ENCODE measurements at regions not wholly inside any gene's neighbourhood (a gene's known extent, or its start where the extent isn't known, plus 50 kb on each side); places are given as distances from the start of the nearest gene placed in this dataset.

GRCh38 chr1:185368313-185368855, 51.3 kb upstream of the IVNS1ABP start:
- intact Hi-C loops (cut with micrococcal nuclease; ENCODE audit: unreplicated experiment) = no loop called here

GRCh38 chr1:185367218-185367617, 50.2 kb upstream of the IVNS1ABP start:
- Histone ChIP-seq H3K4me1 (ENCODE audit: insufficient read depth, low read length) (no peaks in the 10 kb centered on the region), H3K4me2 (ENCODE audit: low read depth, low read length) (no peak overlapping the region), H3K4me3 (replicated peaks in 1 of 3; ENCODE audit: insufficient read depth in 1 of 3, low read depth in 2 of 3, low read length in 3 of 3) (no peak overlapping the region), H3K9me3 (ENCODE audit: low read length) (no peaks in the 10 kb centered on the region), H3K27ac (ENCODE audit: extremely low read length, insufficient read depth, low read length) (no peak overlapping the region), H2AFZ (ENCODE audit: low read length) (no peak overlapping the region), H4K20me1 (ENCODE audit: insufficient read depth, low read length) (no peaks in the 10 kb centered on the region), H3K27me3 (ENCODE audit: control insufficient read depth in 1 of 2, insufficient read depth in 2 of 2, low read length in 2 of 2) (no peaks in the 10 kb centered on the region), H3K36me3 (replicated peaks in 1 of 2; ENCODE audit: control insufficient read depth in 1 of 2, insufficient read depth in 2 of 2, low read length in 2 of 2) (no peaks in the 10 kb centered on the region), H3K9ac (ENCODE audit: insufficient read depth, low read depth, low read length) (no peak overlapping the region), H3K79me2 (ENCODE audit: insufficient read depth, low read length) (no peaks in the 10 kb centered on the region)
- no TSS peak for BruUV-seq (replicated peaks)
- no peak for DNase-seq (ENCODE audit: low spot score)
- ChIA-PET CTCF (ENCODE audit: low intra/inter-chr PET ratio, low total read pairs) (no interaction called here), POLR2A (no interaction called here)
- 52% methylated on average over 6 of the region's 6 CpGs for WGBS (ENCODE audit: low lambda C conversion rate)
- in situ Hi-C loops (cut with HindIII; ENCODE audit: extremely low pct_ligation_motif_present, low pct_unique_long_range_greater_than_20kb) (no loop called here), intact Hi-C loops (cut with micrococcal nuclease; ENCODE audit: unreplicated experiment) (no loop called here)
- no peak for ATAC-seq
- FAIRE-seq = no peak
- TF ChIP-seq ZC3H4 (CRISPR knock-in tag; IDR thresholded peaks at IDR 0.05; ENCODE audit: borderline replicate concordance) = no peak
- TF ChIP-seq ZNF34 (CRISPR knock-in tag; IDR thresholded peaks at IDR 0.05; ENCODE audit: borderline replicate concordance) = no peak
- TF ChIP-seq ZZZ3 (CRISPR knock-in tag; IDR thresholded peaks at IDR 0.05; ENCODE audit: borderline replicate concordance) = no peak
- no peak for TF ChIP-seq ZBTB7B (CRISPR knock-in tag; IDR thresholded peaks at IDR 0.05)
- TF ChIP-seq ELF4 (CRISPR knock-in tag; IDR thresholded peaks at IDR 0.05; ENCODE audit: borderline replicate concordance) = no peak
- TF ChIP-seq JUNB (CRISPR knock-in tag; IDR thresholded peaks at IDR 0.05; ENCODE audit: borderline replicate concordance) = no peak
- TF ChIP-seq ATF4 (CRISPR knock-in tag; IDR thresholded peaks at IDR 0.05) = no peak
- TF ChIP-seq ZNF496 (CRISPR knock-in tag; IDR thresholded peaks at IDR 0.05; ENCODE audit: insufficient replicate concordance) = no peak
- no peak for TF ChIP-seq ZNF556 (CRISPR knock-in tag; IDR thresholded peaks at IDR 0.05; ENCODE audit: borderline replicate concordance)
- no peak for TF ChIP-seq ZNF292 (CRISPR knock-in tag; IDR thresholded peaks at IDR 0.05; ENCODE audit: borderline replicate concordance, low read depth)
- no peak for TF ChIP-seq EHMT2 (IDR thresholded peaks at IDR 0.05; ENCODE audit: borderline replicate concordance, low read depth, low read length)
- no peak for TF ChIP-seq ZNF225 (CRISPR knock-in tag; IDR thresholded peaks at IDR 0.05)
- TF ChIP-seq RNF2 (conservative IDR thresholded peaks at IDR 0.05; ENCODE audit: low read depth) = no peak
- no peak for TF ChIP-seq ATF7 (IDR thresholded peaks at IDR 0.05)
- no peak for TF ChIP-seq ATF7 (CRISPR knock-in tag; IDR thresholded peaks at IDR 0.05)

More at GRCh38 chr1:185368313-185368855, 51.3 kb upstream of the IVNS1ABP start:
- Histone ChIP-seq H3K27ac (ENCODE audit: extremely low read length, insufficient read depth, low read length) (no peak overlapping the region), H3K9ac (ENCODE audit: insufficient read depth, low read depth, low read length) (no peak overlapping the region), H3K79me2 (ENCODE audit: insufficient read depth, low read length) (no peaks in the 10 kb centered on the region), H3K36me3 (replicated peaks in 1 of 2; ENCODE audit: control insufficient read depth in 1 of 2, insufficient read depth in 2 of 2, low read length in 2 of 2) (no peaks in the 10 kb centered on the region), H3K4me1 (ENCODE audit: insufficient read depth, low read length) (no peaks in the 10 kb centered on the region), H3K4me3 (replicated peaks in 1 of 3; ENCODE audit: insufficient read depth in 1 of 3, low read depth in 2 of 3, low read length in 3 of 3) (no peak overlapping the region), H2AFZ (ENCODE audit: low read length) (no peak overlapping the region), H3K9me3 (ENCODE audit: low read length) (no peaks in the 10 kb centered on the region), H3K27me3 (ENCODE audit: control insufficient read depth in 1 of 2, insufficient read depth in 2 of 2, low read length in 2 of 2) (no peaks in the 10 kb centered on the region), H4K20me1 (ENCODE audit: insufficient read depth, low read length) (no peaks in the 10 kb centered on the region), H3K4me2 (ENCODE audit: low read depth, low read length) (no peak overlapping the region)
- TF ChIP-seq ZNF569 (CRISPR knock-in tag; IDR thresholded peaks at IDR 0.05; ENCODE audit: borderline replicate concordance) = no peak
- no peak for TF ChIP-seq PHF5A (CRISPR knock-in tag; IDR thresholded peaks at IDR 0.05; ENCODE audit: low read depth, unreplicated experiment)
- TF ChIP-seq ZFP82 (CRISPR knock-in tag; IDR thresholded peaks at IDR 0.05; ENCODE audit: borderline replicate concordance) = no peak
- no peak for TF ChIP-seq SALL1 (CRISPR knock-in tag; IDR thresholded peaks at IDR 0.05)
- TF ChIP-seq HDAC2 (CRISPR knock-in tag; IDR thresholded peaks at IDR 0.05) = no peak
- no peak for TF ChIP-seq RXRA (CRISPR knock-in tag; IDR thresholded peaks at IDR 0.05)
- in situ Hi-C loops (cut with HindIII; ENCODE audit: extremely low pct_ligation_motif_present, low pct_unique_long_range_greater_than_20kb) = no loop called here
- whole genome bisulfite sequencing (ENCODE audit: low lambda C conversion rate) = 55% methylated on average over 3 of the region's 3 CpGs
- ATAC-seq = no peak
- BruUV-seq (replicated peaks) = no TSS peak
- POLR2A ChIA-PET = no interaction called here
- no peak for FAIRE-seq
- CTCF ChIA-PET (ENCODE audit: low intra/inter-chr PET ratio, low total read pairs) = no interaction called here
- DNase-seq (ENCODE audit: low spot score) = no peak
